RPMI8226 (cell line): ENCODE measurements at regions not wholly inside any gene's neighbourhood (a gene's known extent, or its start where the extent isn't known, plus 50 kb on each side); places are given as distances from the start of the nearest gene placed in this dataset.
A peak's percentile ranks its signal among the peaks of the same experiment; 100 is the strongest.
"Not testable (repeated sequence)": the region's sequence is repeated elsewhere in the genome, so short reads cannot be mapped to it uniquely, and the experiment has no call there.

Experiments
- DNase-seq: peaks from one replicate; pipeline ENCODE4 v3.0.0-alpha.2; 2015

- DNase-seq = no peak
Measured at GRCh38 chr11:22078063-22078462, 114.8 kb upstream of the ANO5 start.

- no peak for DNase-seq
Measured at GRCh38 chr11:22079133-22079872, 113.6 kb upstream of the ANO5 start.

- DNase-seq = no peak
Measured at GRCh38 chr11:22082178-22082577, 110.7 kb upstream of the ANO5 start.

DNA sequence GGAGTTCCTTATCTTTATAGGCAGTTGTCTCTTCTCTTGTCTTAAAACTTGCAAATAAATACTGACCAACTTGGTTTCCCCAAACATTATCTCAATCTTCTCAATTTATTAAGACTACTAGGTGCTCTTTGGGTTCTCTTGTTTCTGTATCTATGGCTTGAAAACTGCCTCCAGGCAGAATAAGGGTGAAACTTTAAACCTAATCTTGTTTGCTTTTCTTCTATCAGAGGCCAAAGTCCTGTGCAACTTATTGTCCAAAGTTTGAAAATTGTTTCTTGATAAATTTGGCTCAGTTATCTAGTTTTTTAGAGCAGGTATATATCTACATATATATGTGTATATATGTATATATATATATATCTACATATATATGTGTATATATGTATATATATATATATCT, 110.1 kb upstream of the ANO5 start:
- DNase-seq = no peak

- DNase-seq = no peak
Measured at GRCh38 chr11:22084056-22084455, 108.8 kb upstream of the ANO5 start.

DNA sequence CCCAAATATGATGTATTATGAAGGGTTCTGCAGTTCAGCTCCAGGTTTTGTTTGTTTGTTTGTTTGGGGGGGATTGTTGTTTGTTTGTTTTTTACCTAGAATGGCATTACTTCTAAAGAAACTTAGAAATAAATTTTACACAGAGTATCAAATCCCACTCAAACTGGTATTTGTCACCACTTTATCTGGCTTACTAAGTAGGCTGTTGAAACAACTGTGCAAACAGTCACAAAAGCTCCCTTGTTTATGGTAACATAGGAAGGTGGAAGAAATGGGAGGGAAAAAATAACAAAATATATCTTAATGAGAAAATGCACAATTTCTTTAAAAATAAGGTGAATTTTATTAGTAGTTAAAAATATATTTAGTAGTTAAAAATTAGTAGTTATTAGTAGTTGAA, 108.3 kb upstream of the ANO5 start:
- DNase-seq = no peak

DNA sequence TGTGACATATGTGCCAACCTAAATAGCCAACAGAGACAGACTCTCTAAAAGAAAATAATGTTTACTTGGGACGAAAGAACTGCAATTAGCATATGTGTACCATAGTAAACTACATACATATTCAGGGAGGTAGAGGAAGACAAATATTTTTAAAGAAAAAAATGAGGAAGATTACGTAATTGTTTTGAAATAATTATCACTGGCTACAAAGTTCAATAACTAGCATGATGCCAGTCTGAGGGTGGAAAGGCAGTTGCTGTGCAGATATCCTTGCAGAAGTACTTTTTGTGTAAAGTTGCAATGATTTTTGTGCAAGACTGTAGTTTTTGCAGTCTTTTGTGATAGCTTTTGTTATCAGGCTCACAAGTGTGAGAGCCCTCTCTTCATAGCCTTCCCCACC, 103.3 kb upstream of the ANO5 start:
- DNase-seq = no peak

- DNase-seq = no peak
Measured at GRCh38 chr11:22106566-22106965, 86.3 kb upstream of the ANO5 start.

GRCh38 chr11:22115470-22116029, 77.3 kb upstream of the ANO5 start:
- peak; percentile 3 for DNase-seq

DNA sequence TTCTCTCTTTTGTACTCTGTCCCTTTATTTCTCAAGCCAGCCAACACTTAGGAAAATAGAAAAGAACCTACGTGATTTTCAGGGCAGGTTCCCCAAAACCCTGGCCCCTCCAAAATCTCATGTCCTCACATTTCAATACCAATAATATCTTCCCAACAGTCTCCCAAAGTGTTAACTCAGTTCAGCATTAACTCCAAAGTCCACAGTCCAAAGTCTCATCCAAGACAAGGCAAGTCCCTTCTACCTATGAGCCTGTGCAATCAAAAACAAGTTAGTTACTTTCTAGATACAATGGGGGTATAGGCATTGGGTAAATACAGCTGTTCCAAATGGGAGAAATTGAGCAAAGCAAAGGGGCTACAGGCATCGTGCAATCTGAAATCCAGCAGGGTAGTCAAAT, 64.9 kb upstream of the ANO5 start:
- DNase-seq = not testable (repeated sequence)

- no peak for DNase-seq
Measured at GRCh38 chr11:22130462-22131053, 62.3 kb upstream of the ANO5 start.

DNA sequence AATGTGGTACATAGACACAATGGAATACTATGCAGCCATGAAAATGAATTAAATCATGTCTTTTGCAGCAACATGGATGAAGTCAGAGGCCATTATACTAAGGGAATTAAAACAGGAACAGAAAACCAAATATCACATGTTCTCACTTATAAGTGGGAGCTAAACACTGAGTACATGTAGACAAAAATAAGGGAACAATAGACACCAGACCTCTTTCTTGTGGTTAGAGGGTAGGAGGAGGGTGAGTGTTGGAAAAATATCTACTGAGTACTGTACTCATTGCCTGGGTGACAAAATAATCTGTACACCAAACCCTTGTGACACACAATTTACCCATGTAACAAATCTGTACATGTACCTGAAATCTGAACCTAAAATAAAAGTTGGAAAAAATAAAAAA, 59.1 kb upstream of the ANO5 start:
- no peak for DNase-seq

DNA sequence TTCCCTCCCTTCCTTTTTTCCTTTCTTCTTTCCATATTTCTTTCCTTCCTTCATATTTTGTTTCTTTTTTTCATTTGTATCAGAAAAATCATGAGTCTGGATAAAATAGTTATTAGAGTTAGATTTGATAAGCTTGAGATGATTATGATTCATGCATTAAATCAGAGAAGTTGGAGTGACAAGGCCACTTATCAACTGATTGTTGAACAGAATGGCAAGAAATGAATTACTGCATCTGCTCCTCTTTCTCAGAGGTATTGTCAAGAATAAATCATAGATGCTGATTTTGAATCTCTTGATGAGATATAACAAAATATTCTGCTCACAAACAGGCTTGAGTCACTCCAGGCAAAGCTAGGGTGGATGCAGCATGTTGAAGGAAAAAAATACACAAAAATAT, 54.6 kb upstream of the ANO5 start:
- DNase-seq = no peak
